Posterior cingulate gyrus (tissue), 11 donors: ENCODE measurements at regions not wholly inside any gene's neighbourhood (a gene's known extent, or its start where the extent isn't known, plus 50 kb on each side); places are given as distances from the start of the nearest gene placed in this dataset.

Source experiments
- DNase-seq, 10 donors: peaks; one replicate each; pipeline versions ENCODE4 v3.0.0 to v3.0.0-alpha.2; 2020 to 2021; ENCODE audit warnings: mixed read lengths in 3 of 10
- intact Hi-C: fragments of 100-400 bp; cut with DNase I; formaldehyde crosslinking; loops from one replicate; pipeline ENCODE4 v1.15.1; 2023

- intact Hi-C loops = no loop called here
- peak in 1 of 10 donors; percentile 41 for DNase-seq
These were observed 168.8 kb downstream of the NUP210 start for GRCh38 chr3:13251166-13251903.

- DNase-seq = peak in 1 of 10 donors; percentile 70
- intact Hi-C loops = no loop called here
These were observed 170.3 kb downstream of the NUP210 start for GRCh38 chr3:13249664-13250390.

- DNase-seq = no peak
These were observed 171.5 kb downstream of the NUP210 start for GRCh38 chr3:13248640-13249039.

GRCh38 chr3:13245615-13245978, 172.4 kb upstream of the IQSEC1 start:
- DNase-seq = peak in 1 of 10 donors; percentile 32
- intact Hi-C loops = no loop called here

More at GRCh38 chr3:13248640-13249039, 171.5 kb downstream of the NUP210 start:
- intact Hi-C loops = no loop called here

- intact Hi-C loops = no loop called here
- peak in 1 of 10 donors; percentile 77 for DNase-seq
These were observed 170.4 kb upstream of the IQSEC1 start for GRCh38 chr3:13243586-13243985.

GRCh38 chr3:13242364-13242737, 169.1 kb upstream of the IQSEC1 start:
- peak in 1 of 10 donors; percentile 52 for DNase-seq
- intact Hi-C loops = no loop called here

- peak in 1 of 10 donors; percentile 57 for DNase-seq
- intact Hi-C loops = no loop called here
These were observed 168.6 kb upstream of the IQSEC1 start for GRCh38 chr3:13241621-13242363.

GRCh38 chr3:13240928-13241618, 167.8 kb upstream of the IQSEC1 start:
- peak in 1 of 10 donors; percentile 60 for DNase-seq
- intact Hi-C loops = no loop called here

- intact Hi-C loops = no loop called here
These were observed 166.2 kb upstream of the IQSEC1 start for GRCh38 chr3:13239467-13239760.

GRCh38 chr3:13238687-13239466, 165.6 kb upstream of the IQSEC1 start:
- intact Hi-C loops = no loop called here
- peak in 1 of 10 donors; percentile 22 for DNase-seq

More at GRCh38 chr3:13239467-13239760, 166.2 kb upstream of the IQSEC1 start:
- DNase-seq = peak in 1 of 10 donors; percentile 75

GRCh38 chr3:13237776-13238490, 164.7 kb upstream of the IQSEC1 start:
- peak in 1 of 10 donors; percentile 79 for DNase-seq
- intact Hi-C loops = no loop called here

- peak in 1 of 10 donors; percentile 55 for DNase-seq
- intact Hi-C loops = no loop called here
These were observed 163.4 kb upstream of the IQSEC1 start for GRCh38 chr3:13236557-13237173.

- intact Hi-C loops = no loop called here
- peak in 2 of 10 donors; percentile 69 to 70 for DNase-seq
These were observed 162.7 kb upstream of the IQSEC1 start for GRCh38 chr3:13235897-13236296.

- DNase-seq = peak in 1 of 10 donors; percentile 72
- intact Hi-C loops = no loop called here
These were observed 161.8 kb upstream of the IQSEC1 start for GRCh38 chr3:13235079-13235478.

GRCh38 chr3:13234666-13235065, 161.4 kb upstream of the IQSEC1 start:
- intact Hi-C loops = no loop called here
- DNase-seq = no peak

- intact Hi-C loops = no loop called here
- DNase-seq = peak in 1 of 10 donors; percentile 67
These were observed 160.6 kb upstream of the IQSEC1 start for GRCh38 chr3:13233487-13234485.
